Transverse colon (tissue), 4 donors: ENCODE measurements at regions not wholly inside any gene's neighbourhood (a gene's known extent, or its start where the extent isn't known, plus 50 kb on each side); places are given as distances from the start of the nearest gene placed in this dataset.

Source experiments
- DNase-seq: peaks from one replicate; pipeline ENCODE4 v3.0.0-alpha.2; 2019
- H3K27ac ChIP-seq, 4 donors: fragments of 200-600 bp; sonication (generic); 2 replicates each; pipeline ENCODE4 v1.5.1; 2016 to 2018; ENCODE audit warnings: inconsistent platforms in 4 of 4
- H3K27me3 ChIP-seq: fragments of 200-600 bp; sonication (generic); 2 replicates; pipeline ENCODE4 v1.5.1; 2017; ENCODE audit warnings: inconsistent platforms
- H3K36me3 ChIP-seq, 4 donors: fragments of 200-600 bp; sonication (generic); 2 replicates each; pipeline ENCODE4 v1.5.1; 2017 to 2019; ENCODE audit warnings: inconsistent platforms in 4 of 4
- H3K4me1 ChIP-seq, 4 donors: fragments of 200-600 bp; sonication (generic); 2 replicates each; pipeline ENCODE4 v1.5.1; 2017 to 2020; ENCODE audit warnings: inconsistent platforms in 4 of 4
- H3K4me3 ChIP-seq, 4 donors: fragments of 200-600 bp; sonication (generic); 1 replicate in 1 of 4; 2 replicates in 3 of 4; pipeline versions ENCODE4 v1.5.1 to v1.6.1; 2017 to 2019; ENCODE audit warnings: inconsistent platforms in 4 of 4
- H3K9me3 ChIP-seq, 2 donors: fragments of 200-600 bp; sonication (generic); 2 replicates each; pipeline ENCODE4 v1.5.1; 2017 to 2019; ENCODE audit warnings: inconsistent platforms in 2 of 2
- CTCF ChIP-seq, 5 experiments: fragments of 200-600 bp in 3 of 5; fragments of 450-650 bp in 2 of 5; sonication (generic) in 3 of 5; IDR thresholded peaks; 1 replicate in 2 of 5; 2 replicates in 3 of 5; pipeline ENCODE4 v1.5.1; 2016 to 2017; ENCODE audit warnings: antibody characterized with exemption in 5 of 5, inconsistent platforms in 3 of 5, mild to moderate bottlenecking in 2 of 5, moderate library complexity in 1 of 5
- EP300 ChIP-seq: sonication (generic); formaldehyde crosslinking; IDR thresholded peaks from one replicate; pipeline ENCODE4 v1.6.1; 2017; ENCODE audit warnings: antibody characterized with exemption, low read depth
- POLR2A ChIP-seq: fragments of 450-650 bp; IDR thresholded peaks from one replicate; pipeline ENCODE4 v1.6.1; 2016; ENCODE audit warnings: antibody characterized with exemption, mild to moderate bottlenecking, moderate library complexity
- POLR2AphosphoS5 ChIP-seq, 3 donors: sonication (generic); formaldehyde crosslinking; IDR thresholded peaks; one replicate each; pipeline ENCODE4 v1.6.1; 2016; ENCODE audit warnings: antibody characterized with exemption in 3 of 3
- WGBS, 2 donors: methylation state at CpG; one replicate each; pipeline ENCODE4 v1.1.5; 2018; ENCODE audit warnings: low coverage in 1 of 2; 5-methylcytosine and 5-hydroxymethylcytosine counted together
- in situ Hi-C, 4 donors: fragments of 200-750 bp; cut with MboI; loops; one replicate each; pipeline versions ENCODE4 v1.15.0 to v1.15.1; 2017; ENCODE audit warnings: low sequenced_read_pairs in 3 of 4, low pct_ligation_motif_present in 1 of 4, low pct_unique_long_range_greater_than_20kb in 1 of 4
- intact Hi-C: fragments of 100-400 bp; cut with DNase I; formaldehyde crosslinking; loops from one replicate; pipeline ENCODE4 v1.15.1; 2023; ENCODE audit warnings: low total_unique reads

GRCh38 chr6:44622956-44623355, 235.4 kb downstream of the CDC5L start:
- WGBS, 2 donors, result 60 to 69% methylated on average over 2 of the region's 2 CpGs
- Histone ChIP-seq H3K4me3 (no peak overlapping the region), H3K4me1 (peaks cover 0 to 6% (median 2%) of the 10 kb centered on the region in 4 donors), H3K36me3 (no peaks in the 10 kb centered on the region), H3K27me3 (no peaks in the 10 kb centered on the region), H3K9me3 (no peaks in the 10 kb centered on the region), H3K27ac (no peak overlapping the region)
- intact Hi-C loops, result no loop called here
- DNase-seq, result no peak
- in situ Hi-C loops, result no loop called here
- TF ChIP-seq POLR2A, result no peak
- no peak for TF ChIP-seq EP300
- TF ChIP-seq POLR2AphosphoS5 (IDR thresholded peaks at IDR 0.05), result no peak
- TF ChIP-seq CTCF (IDR thresholded peaks at IDR 0.05), result no peak

- no peaks in the 10 kb centered on the region for H3K36me3 ChIP-seq
- intact Hi-C loops (no loop called here), in situ Hi-C loops (no loop called here)
- no peak overlapping the region for H3K27ac ChIP-seq
- peaks cover 0 to 6% (median 2%) of the 10 kb centered on the region in 4 donors for H3K4me1 ChIP-seq
- H3K27me3 ChIP-seq, result no peaks in the 10 kb centered on the region
- no peaks in the 10 kb centered on the region for H3K9me3 ChIP-seq
- no peak for DNase-seq
- TF ChIP-seq EP300 (no peak), POLR2AphosphoS5 (IDR thresholded peaks at IDR 0.05) (no peak), CTCF (IDR thresholded peaks at IDR 0.05) (no peak), POLR2A (no peak)
- 77 to 92% methylated on average over 4 to 5 of the region's 5 CpGs for WGBS, 2 donors
- no peak overlapping the region for H3K4me3 ChIP-seq
Observed at GRCh38 chr6:44624226-44624625, 236.7 kb downstream of the CDC5L start.

DNA sequence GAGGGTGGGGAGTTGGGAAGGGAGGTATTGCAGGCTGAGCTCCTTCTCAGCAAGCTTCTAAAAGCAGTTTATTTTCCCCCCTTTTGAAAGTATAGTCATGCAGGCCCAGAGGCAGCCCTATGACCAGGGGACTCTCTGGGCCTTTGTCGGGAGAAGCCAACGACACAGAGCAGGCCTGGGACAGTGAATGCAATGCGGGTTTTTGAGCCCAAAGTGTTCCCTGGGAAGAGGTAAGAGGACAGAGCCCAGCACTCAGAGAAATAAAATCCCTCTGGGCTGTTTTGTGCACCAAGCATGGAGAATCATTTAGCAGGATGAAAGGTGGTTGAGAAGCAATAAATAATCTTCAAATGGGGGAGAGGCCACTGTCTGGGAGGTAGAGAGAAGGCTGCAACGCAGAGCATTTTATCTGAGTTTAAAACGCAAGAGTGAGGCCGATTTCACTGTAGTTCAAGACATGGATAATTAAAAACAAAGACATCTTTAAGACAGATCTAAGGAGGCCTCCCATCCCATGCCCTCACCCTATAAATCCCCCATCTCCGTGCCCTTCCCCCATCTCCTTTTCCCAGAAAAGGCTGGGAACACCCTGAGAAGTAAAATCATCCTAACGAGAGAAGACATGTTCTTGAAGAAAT, 237.5 kb downstream of the CDC5L start:
- WGBS, 2 donors, result 82 to 85% methylated on average over 7 to 8 of the region's 8 CpGs
- Histone ChIP-seq H3K9me3 (no peaks in the 10 kb centered on the region), H3K27ac (no peak overlapping the region), H3K4me3 (no peak overlapping the region), H3K4me1 (peaks cover 0 to 6% (median 2%) of the 10 kb centered on the region in 4 donors), H3K27me3 (no peaks in the 10 kb centered on the region), H3K36me3 (no peaks in the 10 kb centered on the region)
- in situ Hi-C loops (loop anchor here in 1 of 4 donors (25.0 kb wide), 1 partner anchor 1287 kb away; no protein-coding TSS in a partner anchor), intact Hi-C loops (no loop called here)
- DNase-seq, result no peak
- TF ChIP-seq POLR2AphosphoS5 (IDR thresholded peaks at IDR 0.05) (no peak), CTCF (IDR thresholded peaks at IDR 0.05) (no peak), EP300 (no peak), POLR2A (no peak)

- no peak overlapping the region for H3K27ac ChIP-seq
- intact Hi-C loops (no loop called here), in situ Hi-C loops (loop anchor here in 1 of 4 donors (25.0 kb wide), 1 partner anchor 1286 kb away; no protein-coding TSS in a partner anchor)
- WGBS, 2 donors, result 100% methylated on average over 2 of the region's 2 CpGs; no CpG with 5 or more reads in 1 of the 2 donors
- no peaks in the 10 kb centered on the region for H3K27me3 ChIP-seq
- no peaks in the 10 kb centered on the region for H3K9me3 ChIP-seq
- no peaks in the 10 kb centered on the region for H3K36me3 ChIP-seq
- H3K4me3 ChIP-seq, result no peak overlapping the region
- peaks cover 0 to 6% (median 2%) of the 10 kb centered on the region in 4 donors for H3K4me1 ChIP-seq
- no peak for TF ChIP-seq POLR2A
- TF ChIP-seq POLR2AphosphoS5 (IDR thresholded peaks at IDR 0.05), result no peak
- TF ChIP-seq CTCF (IDR thresholded peaks at IDR 0.05), result no peak
- TF ChIP-seq EP300, result no peak
- no peak for DNase-seq
Observed at GRCh38 chr6:44625996-44626395, 238.5 kb downstream of the CDC5L start.
